ENCODE measurements at regions not wholly inside any gene's neighbourhood (a gene's known extent, or its start where the extent isn't known, plus 50 kb on each side); places are given as distances from the start of the nearest gene placed in this dataset.

- TF ChIP-seq CTCF (IDR thresholded peaks at IDR 0.05) (no peak), POLR2A (IDR thresholded peaks at IDR 0.05) (no peak)
Measured at GRCh38 chr3:30170681-30171438, 435.5 kb upstream of the TGFBR2 start.
